H1 (cell line): ENCODE measurements at regions not wholly inside any gene's neighbourhood (a gene's known extent, or its start where the extent isn't known, plus 50 kb on each side); places are given as distances from the start of the nearest gene placed in this dataset.

Experiments
- CTCF ChIA-PET: fragments of 300-600 bp; sonication (Branson Sonifier 250); formaldehyde crosslinking; loops from one replicate; lab custom pipeline; 2021; ENCODE audit not compliant: partially characterized antibody; lab: Charles Lee
- POLR2A ChIA-PET: fragments of 300-600 bp; sonication (Branson Sonifier 250); formaldehyde crosslinking; loops from one replicate; lab custom pipeline; 2021; ENCODE audit warnings: inconsistent platforms; ENCODE audit not compliant: partially characterized antibody; lab: Charles Lee
- DNase-seq, 2 experiments: peaks; one replicate each; pipeline versions ENCODE4 v3.0.0 to v3.0.0-alpha.2; 2010 to 2022; ENCODE audit warnings: low spot score in 2 of 2, low read depth in 1 of 2, mixed read lengths in 1 of 2
- FAIRE-seq: peaks from 2 replicates; lab custom pipeline; 2011; peaks lifted over from hg19 to GRCh38; lab: Jason Lieb, UNC
- H2AFZ ChIP-seq: 2 replicates; pipeline ENCODE4 v1.8.1; 2012; ENCODE audit warnings: low read length, inconsistent platforms
- H2AK5ac ChIP-seq: 2 replicates; pipeline ENCODE4 v1.6.1; 2013; ENCODE audit warnings: low read depth, low read length
- H2BK120ac ChIP-seq: replicated peaks from 2 replicates; pipeline ENCODE3; 2013; ENCODE audit warnings: low read depth, low read length, inconsistent platforms
- H2BK12ac ChIP-seq: 2 replicates; pipeline ENCODE4 v1.6.1; 2013; ENCODE audit warnings: low read depth, low read length
- H2BK15ac ChIP-seq: 2 replicates; pipeline ENCODE4 v1.6.1; 2013; ENCODE audit warnings: low read length
- H2BK20ac ChIP-seq: 2 replicates; pipeline ENCODE4 v1.6.1; 2013; ENCODE audit warnings: low read length
- H2BK5ac ChIP-seq: 2 replicates; pipeline ENCODE4 v1.6.1; 2013; ENCODE audit warnings: low read depth, low read length
- H3K14ac ChIP-seq: 2 replicates; pipeline ENCODE4 v1.6.1; 2013; ENCODE audit warnings: inconsistent platforms; ENCODE audit not compliant: insufficient read length
- H3K18ac ChIP-seq: 2 replicates; pipeline ENCODE4 v1.6.1; 2013; ENCODE audit warnings: low read length; ENCODE audit errors: extremely low read depth
- H3K23ac ChIP-seq: 2 replicates; pipeline ENCODE4 v1.6.1; 2013; ENCODE audit warnings: inconsistent platforms; ENCODE audit not compliant: insufficient read length
- H3K23me2 ChIP-seq: 2 replicates; pipeline ENCODE4 v1.6.1; 2013; ENCODE audit warnings: low read depth, low read length
- H3K27ac ChIP-seq: 2 replicates; pipeline ENCODE4 v1.6.1; 2011; ENCODE audit warnings: low read depth, low read length, inconsistent platforms
- H3K27me3 ChIP-seq, 4 experiments: replicated peaks in 1 of 4; 1 replicate in 1 of 4; 2 replicates in 3 of 4; pipeline versions ENCODE4 v1.6.1 to v1.8.1; 2011 to 2013; ENCODE audit warnings: low read length in 3 of 4, mild to moderate bottlenecking in 3 of 4, inconsistent platforms in 2 of 4, mixed read lengths in 2 of 4, moderate library complexity in 1 of 4; ENCODE audit not compliant: control insufficient read depth in 3 of 4, insufficient read depth in 3 of 4; ENCODE audit errors: extremely low read depth in 1 of 4
- H3K36me3 ChIP-seq, 4 experiments: 2 replicates each; pipeline versions ENCODE4 v1.6.1 to v1.8.1; 2011 to 2013; ENCODE audit warnings: mild to moderate bottlenecking in 4 of 4, low read length in 3 of 4, moderate library complexity in 2 of 4, control low read depth in 1 of 4, inconsistent platforms in 1 of 4; ENCODE audit not compliant: insufficient read depth in 4 of 4, control insufficient read depth in 2 of 4
- H3K4ac ChIP-seq: replicated peaks from 2 replicates; pipeline ENCODE3; 2013; ENCODE audit warnings: low read length, low read depth, mixed read lengths, inconsistent platforms; ENCODE audit not compliant: insufficient read length
- H3K4me1 ChIP-seq, 4 experiments: replicated peaks in 1 of 4; 1 replicate in 1 of 4; 2 replicates in 3 of 4; pipeline versions ENCODE4 v1.6.1 to v1.8.1; 2011 to 2013; ENCODE audit warnings: low read length in 3 of 4, inconsistent platforms in 2 of 4, mixed read lengths in 1 of 4; ENCODE audit not compliant: insufficient read depth in 4 of 4, control insufficient read depth in 3 of 4
- H3K4me2 ChIP-seq, 2 experiments: 2 replicates each; pipeline versions ENCODE4 v1.6.1 to v1.8.1; 2011 to 2013; ENCODE audit warnings: low read depth in 2 of 2, low read length in 2 of 2, control low read depth in 1 of 2, inconsistent platforms in 1 of 2, mild to moderate bottlenecking in 1 of 2; ENCODE audit not compliant: insufficient read depth in 1 of 2
- H3K4me3 ChIP-seq, 4 experiments: fragments of 200-600, 300-600 bp in 1 of 4; sonication (generic), shearing (Covaris generic), sonication (Bioruptor Twin) in 1 of 4; 2 replicates each; pipeline versions ENCODE4 v1.5.1 to v1.8.1; 2011 to 2016; ENCODE audit warnings: low read length in 4 of 4, low read depth in 3 of 4, control low read depth in 2 of 4, inconsistent platforms in 2 of 4, mild to moderate bottlenecking in 2 of 4, mixed read lengths in 1 of 4, moderate library complexity in 1 of 4; ENCODE audit not compliant: insufficient read depth in 2 of 4; ENCODE audit errors: extremely low read depth in 1 of 4
- H3K56ac ChIP-seq: replicated peaks from 2 replicates; pipeline ENCODE3; 2013; ENCODE audit warnings: low read depth, mild to moderate bottlenecking, mixed read lengths, low read length, inconsistent platforms; ENCODE audit not compliant: insufficient read length
- H3K79me1 ChIP-seq: 2 replicates; pipeline ENCODE4 v1.6.1; 2013; ENCODE audit warnings: low read depth, low read length, control low read depth
- H3K79me2 ChIP-seq, 2 experiments: 2 replicates each; pipeline versions ENCODE4 v1.6.1 to v1.8.1; 2012 to 2013; ENCODE audit warnings: low read length in 2 of 2, mild to moderate bottlenecking in 2 of 2, inconsistent platforms in 1 of 2; ENCODE audit not compliant: insufficient read depth in 2 of 2, control insufficient read depth in 1 of 2
- H3K9ac ChIP-seq, 4 experiments: replicated peaks in 1 of 4; 1 replicate in 1 of 4; 2 replicates in 3 of 4; pipeline versions ENCODE4 v1.6.1 to v1.8.1; 2011 to 2013; ENCODE audit warnings: low read depth in 3 of 4, low read length in 3 of 4, control low read depth in 2 of 4, mild to moderate bottlenecking in 2 of 4, moderate library complexity in 2 of 4, inconsistent platforms in 1 of 4; ENCODE audit errors: extremely low read depth in 1 of 4
- H3K9me3 ChIP-seq, 2 experiments: 2 replicates each; pipeline versions ENCODE4 v1.6.1 to v1.8.1; 2012 to 2013; ENCODE audit warnings: mild to moderate bottlenecking in 2 of 2, moderate library complexity in 2 of 2, control low read depth in 1 of 2, inconsistent platforms in 1 of 2, low read depth in 1 of 2, low read length in 1 of 2, mixed read lengths in 1 of 2; ENCODE audit not compliant: insufficient read depth in 2 of 2
- H4K20me1 ChIP-seq, 2 experiments: replicated peaks in 1 of 2; 2 replicates each; pipeline versions ENCODE3 to v1.8.1; 2011 to 2013; ENCODE audit warnings: inconsistent platforms in 2 of 2, low read length in 2 of 2, mild to moderate bottlenecking in 1 of 2; ENCODE audit not compliant: insufficient read depth in 2 of 2, control insufficient read depth in 1 of 2
- H4K5ac ChIP-seq: 2 replicates; pipeline ENCODE4 v1.6.1; 2013; ENCODE audit warnings: low read length, low read depth, mixed read lengths, inconsistent platforms; ENCODE audit not compliant: insufficient read length
- H4K8ac ChIP-seq: 2 replicates; pipeline ENCODE4 v1.8.0; 2013; ENCODE audit warnings: mild to moderate bottlenecking, moderate library complexity, low read length, inconsistent platforms; ENCODE audit not compliant: insufficient read depth; ENCODE audit errors: extremely low read depth
- H4K91ac ChIP-seq: replicated peaks from 2 replicates; pipeline ENCODE3; 2013; ENCODE audit warnings: low read length, mixed read lengths, inconsistent platforms; ENCODE audit not compliant: insufficient read length
- EP300 ChIP-seq, 2 experiments: IDR thresholded peaks; 1 replicate in 1 of 2; 2 replicates in 1 of 2; pipeline ENCODE4 v1.6.1; 2011 to 2012; ENCODE audit warnings: low read depth in 2 of 2, low read length in 2 of 2, mild to moderate bottlenecking in 2 of 2, borderline replicate concordance in 1 of 2, inconsistent platforms in 1 of 2, moderate library complexity in 1 of 2
- GABPA ChIP-seq: IDR thresholded peaks from 2 replicates; pipeline ENCODE4 v1.6.1; 2011; ENCODE audit warnings: mild to moderate bottlenecking, low read length, moderate library complexity, borderline replicate concordance; ENCODE audit not compliant: insufficient read depth
- HDAC6 ChIP-seq: IDR thresholded peaks from one replicate; pipeline ENCODE4 v1.7.1; 2012; ENCODE audit warnings: low read depth, mild to moderate bottlenecking, inconsistent platforms, low read length, moderate library complexity
- JUND ChIP-seq: IDR thresholded peaks from 2 replicates; pipeline ENCODE4 v1.6.1; 2011; ENCODE audit warnings: mild to moderate bottlenecking, improper control_type of control experiment, low read length
- MAX ChIP-seq: IDR thresholded peaks from 2 replicates; pipeline ENCODE4 v1.6.1; 2012; ENCODE audit warnings: inconsistent platforms
- RXRA ChIP-seq: IDR thresholded peaks from 2 replicates; pipeline ENCODE4 v1.6.1; 2011; ENCODE audit warnings: low read depth, mild to moderate bottlenecking, low read length, moderate library complexity; ENCODE audit not compliant: insufficient read depth
- SAP30 ChIP-seq: fragments of 300-600 bp; sonication (generic); IDR thresholded peaks from 2 replicates; pipeline ENCODE4 v1.7.1; 2012; ENCODE audit warnings: low read length, moderate library complexity, mild to moderate bottlenecking, inconsistent platforms; ENCODE audit not compliant: insufficient read depth, insufficient replicate concordance
- SP2 ChIP-seq: IDR thresholded peaks from 2 replicates; pipeline ENCODE4 v1.6.1; 2012; ENCODE audit warnings: mild to moderate bottlenecking, low read length, inconsistent platforms

GRCh38 chr3:5554245-5554747, 366.8 kb downstream of the EDEM1 start:
- no peak overlapping the region for H3K4ac ChIP-seq
- no peak overlapping the region for H3K14ac ChIP-seq
- H3K27ac ChIP-seq, result no peak overlapping the region
- H4K20me1 ChIP-seq, result no peaks in the 10 kb centered on the region
- DNase-seq, result no peak
- H2BK5ac ChIP-seq, result no peak overlapping the region
- no peak overlapping the region for H2AK5ac ChIP-seq
- no peak overlapping the region for H3K4me2 ChIP-seq
- no peak overlapping the region for H3K23ac ChIP-seq
- CTCF ChIA-PET, result interaction anchor here (1.7 to 2.4 kb wide), 3 partner anchors 11 to 13 kb away, joined by 5 to 12 read pairs (median 9); no protein-coding TSS in a partner anchor
- H2BK20ac ChIP-seq, result no peak overlapping the region
- FAIRE-seq, result no peak
- 0 out of 4 replicates have a peak, but pooled peaks cover 0 to 2% of the 10 kb centered on the region in 2 experiments for H3K9me3 ChIP-seq
- H2BK120ac ChIP-seq, result no peak overlapping the region
- no peak overlapping the region for H4K91ac ChIP-seq
- no peak overlapping the region for H3K4me3 ChIP-seq
- H3K36me3 ChIP-seq, result no peaks in the 10 kb centered on the region
- H3K79me1 ChIP-seq, result no peaks in the 10 kb centered on the region
- H3K18ac ChIP-seq, result no peak overlapping the region
- no peak overlapping the region for H2BK12ac ChIP-seq
- no peak overlapping the region for H3K56ac ChIP-seq
- H2BK15ac ChIP-seq, result no peak overlapping the region
- TF ChIP-seq SP2 (no peak), JUND (no peak), RXRA (no peak), MAX (no peak), GABPA (no peak), EP300 (IDR thresholded peaks at IDR 0.05; ENCODE audit: borderline replicate concordance in 1 of 2, low read depth in 2 of 2, low read length in 2 of 2) (no peak), HDAC6 (no peak), SAP30 (no peak)
- TF ChIP-seq, all 59 proteins: peak for 0
- Histone ChIP-seq H3K27me3 (no peaks in the 10 kb centered on the region), H3K9ac (no peak overlapping the region), H3K23me2 (no peaks in the 10 kb centered on the region), H4K5ac (no peak overlapping the region), H2AFZ (no peak overlapping the region), H4K8ac (no peak overlapping the region), H3K4me1 (no peaks in the 10 kb centered on the region), H3K79me2 (no peaks in the 10 kb centered on the region)
- POLR2A ChIA-PET, result no interaction called here
